Caco-2 (cell line): ENCODE measurements at regions not wholly inside any gene's neighbourhood (a gene's known extent, or its start where the extent isn't known, plus 50 kb on each side); places are given as distances from the start of the nearest gene placed in this dataset.

ENCODE experiments used
- BruUV-seq: library from RNA; stranded (reverse); fragments of 400-500 nt; replicated peaks from 2 replicates; lab custom pipeline; 2021; lab: Mats Ljungman, UMichigan
- CTCF ChIA-PET: fragments of 300-600 bp; sonication (Branson Sonifier 250); formaldehyde crosslinking; loops from one replicate; lab custom pipeline; 2022; ENCODE audit warnings: antibody characterized with exemption; lab: Charles Lee
- POLR2A ChIA-PET: fragments of 300-600 bp; sonication (Branson Sonifier 250); formaldehyde crosslinking; loops from one replicate; lab custom pipeline; 2022; ENCODE audit warnings: antibody characterized with exemption; lab: Charles Lee
- DNase-seq, 2 experiments: peaks; one replicate each; pipeline versions ENCODE4 v3.0.0 to v3.0.0-alpha.2; 2020 to 2022
- H3K27me3 ChIP-seq: replicated peaks from 2 replicates; pipeline ENCODE4 v1.6.0; 2011; ENCODE audit warnings: low read length; ENCODE audit not compliant: control insufficient read depth, insufficient read depth
- H3K36me3 ChIP-seq: 2 replicates; pipeline ENCODE4 v1.5.1; 2011; ENCODE audit warnings: low read length; ENCODE audit not compliant: control insufficient read depth, insufficient read depth
- H3K4me1 ChIP-seq: fragments of 250-450 bp; sonication (Bioruptor Pico); 2 replicates; pipeline ENCODE4 v1.5.1; 2020; ENCODE audit warnings: mild to moderate bottlenecking
- H3K4me3 ChIP-seq: 2 replicates; pipeline ENCODE4 v1.5.1; 2011; ENCODE audit warnings: low read depth, mild to moderate bottlenecking, control low read depth, low read length
- H3K9me3 ChIP-seq: fragments of 250-450 bp; sonication (Bioruptor Pico); 2 replicates; pipeline ENCODE4 v1.5.1; 2020; ENCODE audit warnings: mild to moderate bottlenecking, moderate library complexity
- H3K27ac Mint-ChIP-seq: one replicate; pipeline ENCODE4 v1.8.0; 2022; ENCODE audit warnings: mixed read lengths; ENCODE audit not compliant: unreplicated experiment
- H3K27me3 Mint-ChIP-seq: one replicate; pipeline ENCODE4 v1.8.0; 2022; ENCODE audit warnings: mixed read lengths; ENCODE audit not compliant: insufficient read depth, unreplicated experiment
- H3K36me3 Mint-ChIP-seq: one replicate; pipeline ENCODE4 v1.8.0; 2022; ENCODE audit warnings: mild to moderate bottlenecking, mixed read lengths; ENCODE audit not compliant: insufficient read depth, unreplicated experiment
- H3K4me1 Mint-ChIP-seq: one replicate; pipeline ENCODE4 v1.8.0; 2022; ENCODE audit warnings: low read depth, mixed read lengths; ENCODE audit not compliant: unreplicated experiment
- H3K4me3 Mint-ChIP-seq: one replicate; pipeline ENCODE4 v1.8.0; 2022; ENCODE audit warnings: mild to moderate bottlenecking, moderate library complexity, mixed read lengths; ENCODE audit not compliant: unreplicated experiment
- H3K9me3 Mint-ChIP-seq: one replicate; pipeline ENCODE4 v1.8.0; 2022; ENCODE audit warnings: mixed read lengths; ENCODE audit not compliant: unreplicated experiment
- CTCF ChIP-seq, 2 experiments: fragments of 200-600 bp in 1 of 2; IDR thresholded peaks; 1 replicate in 1 of 2; 2 replicates in 1 of 2; pipeline versions ENCODE4 v1.5.1 to v1.8.0; 2011 to 2022; ENCODE audit warnings: antibody characterized with exemption in 1 of 2, control low read depth in 1 of 2, inconsistent platforms in 1 of 2, low read depth in 1 of 2, low read length in 1 of 2, mild to moderate bottlenecking in 1 of 2, moderate library complexity in 1 of 2; ENCODE audit not compliant: insufficient read depth in 1 of 2, severe bottlenecking in 1 of 2, unreplicated experiment in 1 of 2
- intact Hi-C: fragments of 100-400 bp; cut with micrococcal nuclease; formaldehyde crosslinking; loops from one replicate; pipeline ENCODE4 v1.10.0; 2022; ENCODE audit not compliant: unreplicated experiment

GRCh38 chr4:8781641-8782040 lies 90.0 kb downstream of the HMX1 start:
- no peak for TF ChIP-seq CTCF (IDR thresholded peaks at IDR 0.05; ENCODE audit: insufficient read depth in 1 of 2, low read depth in 1 of 2, low read length in 1 of 2, severe bottlenecking in 1 of 2, unreplicated experiment in 1 of 2)
- no peak overlapping the region for H3K4me3 Mint-ChIP-seq
- no peak overlapping the region for H3K4me3 ChIP-seq
- H3K36me3 ChIP-seq = no peaks in the 10 kb centered on the region
- intact Hi-C loops = no loop called here
- no peaks in the 10 kb centered on the region for H3K27me3 ChIP-seq
- CTCF ChIA-PET = interaction anchor here (1.2 kb wide), 1 partner anchor 136 kb away, joined by 3 read pairs; no protein-coding TSS in a partner anchor
- no peaks in the 10 kb centered on the region for H3K9me3 ChIP-seq
- no peak for DNase-seq
- no peaks in the 10 kb centered on the region for H3K9me3 Mint-ChIP-seq
- H3K4me1 ChIP-seq = no peaks in the 10 kb centered on the region
- H3K36me3 Mint-ChIP-seq = no peaks in the 10 kb centered on the region
- H3K4me1 Mint-ChIP-seq = no peaks in the 10 kb centered on the region
- H3K27me3 Mint-ChIP-seq = peaks cover 2% of the 10 kb centered on the region
- POLR2A ChIA-PET = no interaction called here
- no peak overlapping the region for H3K27ac Mint-ChIP-seq
- BruUV-seq = no TSS peak

- intact Hi-C loops = no loop called here
- Histone ChIP-seq H3K9me3 (no peaks in the 10 kb centered on the region), H3K4me3 (no peak overlapping the region), H3K36me3 (no peaks in the 10 kb centered on the region), H3K27me3 (no peaks in the 10 kb centered on the region), H3K4me1 (no peaks in the 10 kb centered on the region)
- TF ChIP-seq CTCF (IDR thresholded peaks at IDR 0.05; ENCODE audit: insufficient read depth in 1 of 2, low read depth in 1 of 2, low read length in 1 of 2, severe bottlenecking in 1 of 2, unreplicated experiment in 1 of 2) = no peak
- no peak overlapping the region for H3K4me3 Mint-ChIP-seq
- BruUV-seq = no TSS peak
- no peaks in the 10 kb centered on the region for H3K4me1 Mint-ChIP-seq
- POLR2A ChIA-PET = no interaction called here
- no peaks in the 10 kb centered on the region for H3K27me3 Mint-ChIP-seq
- no peaks in the 10 kb centered on the region for H3K9me3 Mint-ChIP-seq
- H3K36me3 Mint-ChIP-seq = no peaks in the 10 kb centered on the region
- DNase-seq = no peak
- CTCF ChIA-PET = interaction anchor here (1.2 kb wide), 1 partner anchor 137 kb away, joined by 3 read pairs; no protein-coding TSS in a partner anchor
- no peak overlapping the region for H3K27ac Mint-ChIP-seq
Measured at GRCh38 chr4:8780596-8781368, 90.9 kb downstream of the HMX1 start.

- Histone ChIP-seq H3K27me3 (no peaks in the 10 kb centered on the region), H3K9me3 (no peaks in the 10 kb centered on the region), H3K4me1 (no peaks in the 10 kb centered on the region), H3K36me3 (no peaks in the 10 kb centered on the region), H3K4me3 (no peak overlapping the region)
- Mint-ChIP-seq H3K4me3 (no peak overlapping the region), H3K9me3 (no peaks in the 10 kb centered on the region), H3K27me3 (no peaks in the 10 kb centered on the region), H3K27ac (no peak overlapping the region), H3K36me3 (no peaks in the 10 kb centered on the region), H3K4me1 (no peaks in the 10 kb centered on the region)
- BruUV-seq = no TSS peak
- intact Hi-C loops = no loop called here
- no peak for TF ChIP-seq CTCF (IDR thresholded peaks at IDR 0.05; ENCODE audit: insufficient read depth in 1 of 2, low read depth in 1 of 2, low read length in 1 of 2, severe bottlenecking in 1 of 2, unreplicated experiment in 1 of 2)
- DNase-seq = no peak
- CTCF ChIA-PET = no interaction called here
- POLR2A ChIA-PET = no interaction called here
Measured at GRCh38 chr4:8780086-8780485, 91.6 kb downstream of the HMX1 start.
